HG02840 (cell line): ENCODE measurements at regions not wholly inside any gene's neighbourhood (a gene's known extent, or its start where the extent isn't known, plus 50 kb on each side); places are given as distances from the start of the nearest gene placed in this dataset.

Source experiments
- ATAC-seq: cut with Tn5 transposase; IDR thresholded peaks from one replicate; pipeline ENCODE4 v1.9.1; 2021; ENCODE audit warnings: mild to moderate bottlenecking, moderate library complexity, moderate number of reproducible peaks; ENCODE audit not compliant: unreplicated experiment, low FRiP score

DNA sequence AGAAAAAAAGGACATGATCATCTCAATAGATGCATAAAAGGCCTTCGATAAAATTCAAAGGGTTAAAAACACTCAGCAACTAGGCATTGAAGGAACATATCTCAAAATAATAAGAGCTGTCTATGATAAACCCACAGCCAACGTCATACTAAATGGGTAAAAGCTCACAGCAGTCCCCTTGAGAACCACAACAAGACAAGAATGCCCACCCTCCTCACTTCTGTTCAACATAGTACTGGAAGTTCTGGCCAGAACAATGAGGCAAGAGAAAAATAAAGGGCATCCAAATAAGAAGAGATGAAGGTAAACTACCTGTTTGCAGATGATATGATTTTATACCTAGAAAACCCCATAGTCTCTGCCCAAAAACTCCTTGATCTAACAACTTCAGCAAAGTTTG is 619.7 kb upstream of the LMCD1 start:
- no peak for ATAC-seq

DNA sequence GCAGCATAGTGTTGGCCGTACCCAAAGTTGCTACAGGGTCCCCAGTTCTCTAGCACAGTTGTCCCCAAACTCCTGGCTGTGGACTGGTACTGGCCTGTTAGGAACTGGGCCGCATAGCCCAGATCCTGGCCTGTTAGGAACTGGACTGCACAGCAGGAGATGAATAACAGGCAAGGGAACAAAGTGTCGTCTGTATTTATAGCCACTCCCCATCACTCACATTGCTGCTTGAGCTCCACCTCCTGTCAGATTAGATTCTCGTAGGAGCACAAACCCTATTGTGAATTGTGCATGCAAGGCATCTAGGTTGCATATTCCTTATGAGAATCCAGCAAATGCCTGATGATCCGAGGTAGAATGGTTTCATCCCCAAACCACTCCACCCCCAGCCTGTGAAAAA is 604.0 kb upstream of the LMCD1 start:
- no peak for ATAC-seq

DNA sequence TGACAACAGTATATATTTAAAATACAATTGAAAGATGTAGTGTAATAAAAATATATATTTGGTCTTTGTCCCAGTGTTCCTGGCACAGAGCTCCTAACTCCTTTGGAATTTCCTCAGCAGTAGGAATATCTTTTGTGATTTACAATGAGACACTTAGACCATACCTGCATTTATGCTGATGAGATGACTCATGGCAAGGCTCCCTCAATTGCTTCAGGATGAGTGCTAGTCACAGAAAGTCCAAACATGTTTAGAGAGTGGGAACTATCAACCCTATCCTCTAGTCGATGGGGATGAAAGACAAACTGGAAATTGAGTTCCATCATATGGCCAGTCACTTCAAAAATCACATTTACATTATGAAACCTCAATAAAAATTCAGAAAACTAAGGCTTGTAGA is 588.3 kb upstream of the LMCD1 start:
- no peak for ATAC-seq

DNA sequence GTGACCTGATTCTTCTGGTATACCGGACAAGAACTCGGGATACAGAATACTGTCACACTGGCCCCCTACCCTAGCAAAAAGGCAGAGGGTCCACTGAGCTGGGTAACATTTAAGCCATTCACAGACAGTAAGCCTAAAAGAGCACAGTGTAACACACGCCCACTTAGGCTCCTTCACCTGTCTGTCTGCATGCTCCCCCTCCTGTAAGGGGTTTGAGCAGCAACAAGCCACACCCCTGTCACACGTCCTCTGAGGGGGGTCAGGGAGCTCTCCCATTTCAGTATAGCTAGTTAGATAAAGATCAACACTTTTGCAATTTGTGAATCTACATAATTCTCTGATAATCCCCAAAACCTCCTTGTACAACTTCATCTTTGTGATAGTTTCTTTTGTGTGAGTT is 586.3 kb upstream of the LMCD1 start:
- no peak for ATAC-seq

DNA sequence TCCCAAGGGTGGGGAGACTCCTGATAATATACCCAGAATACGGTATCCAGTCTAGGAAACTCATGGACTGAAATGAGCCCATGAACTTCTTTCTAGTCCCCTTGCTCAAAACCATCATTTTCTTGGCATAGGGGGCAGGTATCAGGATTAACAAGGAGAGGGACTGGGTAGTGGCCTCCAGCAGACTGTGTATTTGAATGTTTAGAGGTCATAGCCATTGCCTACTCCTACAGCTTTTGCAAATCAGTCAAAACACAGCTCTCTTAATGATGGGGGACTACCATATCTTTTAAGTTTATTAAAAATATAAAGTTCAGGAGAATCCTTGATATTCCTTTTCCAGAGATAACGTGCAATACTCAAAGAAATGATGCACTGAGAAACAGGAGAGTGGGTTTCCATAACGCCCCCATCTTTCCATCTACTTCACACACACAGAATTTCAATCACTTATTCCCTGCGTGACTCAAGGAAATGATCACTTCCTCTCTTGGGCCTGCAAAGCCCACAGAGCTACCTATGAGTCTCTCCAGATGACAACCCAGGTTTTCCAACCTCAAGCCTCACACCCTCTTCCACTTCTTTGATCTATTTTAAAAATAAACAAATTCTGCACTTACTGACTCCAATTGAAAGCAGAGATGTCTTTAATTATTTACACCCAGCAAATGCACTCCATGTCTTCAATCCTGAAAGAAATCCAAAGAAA is 584.0 kb upstream of the LMCD1 start:
- ATAC-seq = no peak

DNA sequence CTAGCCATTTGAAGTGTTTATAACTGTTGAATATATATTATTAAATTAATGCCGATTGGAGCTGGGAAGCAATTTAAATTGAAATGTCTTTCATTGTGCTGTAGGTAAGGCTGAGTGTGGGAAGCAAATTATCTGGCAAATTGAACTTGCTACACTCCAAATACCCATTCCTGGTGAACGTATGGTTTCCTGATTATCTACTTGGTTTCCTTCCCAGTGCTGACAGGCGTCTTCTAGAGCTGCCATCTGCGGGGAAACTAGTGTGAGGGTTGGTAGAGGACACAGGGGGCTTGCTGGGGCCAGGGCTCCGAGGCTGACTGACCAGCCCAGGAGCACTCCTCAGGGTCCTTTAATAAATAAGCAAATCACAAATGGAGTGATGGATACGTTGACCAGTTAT is 581.4 kb upstream of the LMCD1 start:
- no peak for ATAC-seq

DNA sequence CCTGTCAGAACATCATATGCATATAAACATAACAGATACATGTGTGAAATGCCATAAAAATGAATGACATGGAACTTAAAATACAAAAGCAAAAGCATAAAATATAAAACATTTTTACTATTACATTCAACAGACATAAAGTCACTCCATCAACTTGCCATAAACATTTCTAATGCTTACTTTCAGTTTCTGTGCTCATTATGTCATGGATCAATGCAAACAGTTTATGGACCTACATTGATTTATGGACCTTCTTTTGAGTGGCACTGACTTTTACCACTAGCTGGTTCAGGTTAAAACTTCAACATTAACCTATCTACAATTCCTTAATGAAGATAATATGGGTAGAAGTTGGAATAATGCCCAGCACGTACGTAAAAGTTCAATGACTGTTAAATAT is 577.4 kb upstream of the LMCD1 start:
- ATAC-seq = no peak

DNA sequence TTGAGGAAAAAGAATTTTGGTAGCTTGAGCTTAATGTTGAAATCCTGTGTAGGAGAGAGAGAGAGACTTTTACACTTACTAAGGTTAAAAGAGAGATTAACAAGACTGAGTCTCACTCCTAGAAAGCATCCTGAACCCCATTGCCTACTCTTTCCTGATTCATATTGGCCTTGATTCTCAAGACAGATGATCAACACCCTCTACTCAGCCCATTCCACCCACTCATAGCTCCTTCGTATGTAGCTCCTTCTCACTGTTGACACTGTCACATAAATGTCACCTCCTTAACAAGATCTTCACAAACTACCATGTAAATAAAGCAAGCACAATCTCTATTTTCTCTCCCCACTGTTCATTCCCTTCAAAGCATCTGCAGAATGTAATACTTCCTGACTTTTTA is 574.6 kb upstream of the LMCD1 start:
- ATAC-seq = no peak

DNA sequence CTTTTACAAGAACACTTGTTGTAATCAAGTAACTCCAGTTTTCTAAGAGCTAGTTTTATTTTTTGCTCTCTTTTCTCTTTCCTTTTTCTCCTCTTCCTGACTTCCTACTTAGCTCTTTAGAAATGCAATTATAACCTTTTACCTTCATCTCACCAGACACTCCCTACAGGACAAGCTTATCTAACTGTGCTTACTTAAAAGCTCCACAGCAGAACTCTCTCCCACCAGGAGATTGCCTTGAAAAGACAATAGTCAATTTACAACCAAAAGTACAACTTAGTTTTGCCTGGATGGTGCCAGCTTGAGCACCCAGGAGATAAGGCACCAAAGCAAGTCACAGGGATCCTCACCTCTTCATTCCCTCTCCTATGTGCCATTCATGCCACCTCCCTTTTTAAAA is 573.8 kb upstream of the LMCD1 start:
- ATAC-seq = no peak

DNA sequence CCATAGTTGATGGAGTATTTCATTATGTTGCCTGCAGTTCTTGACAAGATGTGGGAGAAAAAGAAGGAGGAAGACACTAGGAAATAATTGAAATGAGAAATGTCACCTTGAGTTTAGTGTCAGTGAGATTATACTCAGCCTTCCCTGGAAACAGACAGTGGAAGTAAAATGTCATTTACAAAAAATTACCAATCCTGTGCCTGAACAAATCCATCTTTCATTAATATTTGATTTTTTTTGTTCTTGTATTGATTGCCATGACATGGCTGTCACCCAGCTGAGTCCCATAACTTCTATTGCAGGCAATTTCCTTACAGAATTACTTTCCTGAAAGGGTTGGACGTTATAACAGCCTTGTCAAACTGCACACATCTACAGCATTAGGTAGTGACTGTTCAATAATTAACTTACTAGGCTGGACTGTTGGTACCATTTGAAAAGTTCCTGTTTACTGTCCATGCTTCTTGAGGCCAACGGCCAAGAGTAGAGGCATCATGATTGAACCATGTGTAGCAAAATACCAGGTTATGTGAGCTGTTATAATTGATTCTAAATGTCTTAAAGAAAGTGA is 572.2 kb upstream of the LMCD1 start:
- ATAC-seq = no peak

DNA sequence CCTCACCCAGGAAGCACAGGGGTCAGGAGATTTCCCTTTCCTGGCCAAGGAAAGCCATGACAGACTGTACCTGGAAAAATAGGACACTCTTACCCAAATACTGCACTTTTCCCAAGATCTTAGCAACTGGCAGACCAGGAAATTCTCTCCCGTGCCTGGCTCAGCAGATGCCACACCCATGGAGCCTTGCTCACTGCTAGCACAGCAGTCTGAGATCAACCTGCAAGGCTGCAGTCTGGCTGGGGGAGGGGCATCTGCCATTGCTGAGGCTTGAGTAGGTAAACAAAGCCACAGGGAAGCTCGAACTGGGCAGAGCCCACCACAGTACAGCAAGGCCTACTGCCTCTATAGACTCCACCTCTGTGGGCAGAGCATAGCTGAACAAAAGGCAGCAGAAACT is 567.3 kb upstream of the LMCD1 start:
- ATAC-seq = no peak

DNA sequence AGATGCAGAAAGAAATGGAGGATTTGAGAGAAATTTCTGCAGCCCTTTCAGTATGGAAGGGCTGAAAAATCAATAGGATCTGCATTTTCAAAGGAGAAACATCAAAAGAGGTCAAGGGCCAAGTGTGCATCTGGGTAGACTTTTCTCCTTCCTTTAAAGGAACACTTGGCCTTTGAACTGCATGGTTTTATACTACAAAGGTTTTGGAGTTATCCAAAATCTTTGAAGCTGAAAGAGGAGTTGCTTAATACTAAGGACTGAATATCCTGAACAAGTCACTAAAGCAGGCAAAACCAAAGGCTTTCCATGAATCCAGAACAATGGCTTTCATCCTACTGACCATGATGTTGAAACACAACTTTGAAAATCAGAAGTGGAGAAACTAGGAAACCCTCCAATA is 553.7 kb upstream of the LMCD1 start:
- no peak for ATAC-seq

DNA sequence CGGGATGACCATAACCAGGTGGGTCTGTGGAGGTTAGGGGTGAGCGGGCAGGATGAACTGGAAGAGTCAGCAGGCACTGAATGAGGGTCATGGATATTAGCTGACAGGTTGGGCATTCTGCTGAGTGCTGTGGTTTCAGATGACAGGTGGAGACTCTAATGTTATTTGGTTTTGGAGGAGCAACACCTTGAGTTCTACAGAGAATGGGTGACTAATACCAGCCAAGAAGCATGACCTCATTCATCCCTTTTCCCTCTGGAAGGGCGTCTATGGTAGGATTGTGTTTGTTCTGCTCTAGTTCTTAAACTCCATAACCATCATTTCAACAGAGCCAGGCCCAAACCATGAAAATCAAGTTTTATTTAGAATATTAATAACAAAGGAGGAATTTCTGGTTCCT is 550.7 kb upstream of the LMCD1 start:
- ATAC-seq = no peak

DNA sequence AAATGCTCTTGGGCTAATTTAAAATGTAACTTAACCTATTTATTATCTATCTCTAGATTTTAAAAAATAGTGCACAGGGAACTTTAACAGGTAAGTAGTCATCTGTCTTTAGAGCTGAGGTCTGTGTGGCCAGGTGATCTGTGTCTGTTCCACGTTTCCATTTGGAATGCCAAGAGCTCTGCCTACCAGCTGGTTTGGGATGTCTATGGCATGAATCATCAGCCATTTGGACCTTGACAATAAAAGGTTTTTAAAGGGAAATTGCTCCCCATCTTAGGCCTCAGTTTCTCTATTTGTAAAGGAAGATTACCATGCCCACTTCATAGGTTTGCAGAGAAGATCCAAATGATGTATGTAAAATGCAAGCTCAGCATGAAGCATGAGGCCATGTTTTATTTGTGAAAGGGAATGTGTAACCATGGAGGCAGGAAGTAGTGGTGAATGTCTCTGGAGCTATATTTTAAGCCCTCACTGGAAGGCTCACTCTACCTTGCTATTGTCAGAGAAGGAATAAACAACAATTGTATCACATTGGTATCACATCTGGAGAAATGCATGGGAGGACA is 548.1 kb upstream of the LMCD1 start:
- ATAC-seq = no peak

DNA sequence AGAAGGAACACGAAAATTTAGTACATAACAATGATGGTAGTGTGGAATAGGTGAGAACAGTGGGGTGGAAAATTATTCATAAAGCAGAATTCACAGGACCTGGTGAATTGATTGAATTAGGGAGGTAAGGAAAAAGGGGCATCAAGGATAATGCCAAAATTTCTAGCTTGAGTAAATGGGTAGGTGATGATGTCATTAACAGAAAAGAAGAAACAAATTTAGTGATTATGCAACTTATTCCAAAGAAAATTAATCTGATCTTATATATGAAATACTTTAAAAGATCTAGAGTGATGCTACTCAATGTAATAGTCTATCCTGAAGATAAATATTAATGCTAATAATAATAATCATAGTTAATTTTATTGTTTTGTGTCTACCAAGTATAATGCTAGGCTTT is 544.6 kb upstream of the LMCD1 start:
- ATAC-seq = no peak

DNA sequence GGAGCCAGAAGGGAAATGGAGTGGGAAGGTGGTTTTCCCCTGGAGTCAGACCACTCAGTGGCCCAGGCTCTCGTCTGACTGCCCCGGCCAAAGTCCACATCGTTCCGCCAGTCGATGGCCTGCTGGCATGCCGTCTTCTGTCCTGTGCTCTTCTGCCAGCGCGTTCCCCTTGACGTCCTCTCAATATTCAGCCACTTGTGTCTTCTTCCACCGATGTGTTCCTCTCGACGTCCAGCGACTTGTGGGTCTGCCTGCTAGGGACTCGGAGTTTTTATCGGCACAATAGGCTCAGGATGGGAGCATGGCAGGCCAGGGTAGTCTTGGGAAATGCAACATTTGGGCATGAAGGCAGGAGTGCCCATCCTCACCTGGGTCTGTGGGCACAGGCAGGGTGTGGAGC is 542.5 kb upstream of the LMCD1 start:
- no peak for ATAC-seq

DNA sequence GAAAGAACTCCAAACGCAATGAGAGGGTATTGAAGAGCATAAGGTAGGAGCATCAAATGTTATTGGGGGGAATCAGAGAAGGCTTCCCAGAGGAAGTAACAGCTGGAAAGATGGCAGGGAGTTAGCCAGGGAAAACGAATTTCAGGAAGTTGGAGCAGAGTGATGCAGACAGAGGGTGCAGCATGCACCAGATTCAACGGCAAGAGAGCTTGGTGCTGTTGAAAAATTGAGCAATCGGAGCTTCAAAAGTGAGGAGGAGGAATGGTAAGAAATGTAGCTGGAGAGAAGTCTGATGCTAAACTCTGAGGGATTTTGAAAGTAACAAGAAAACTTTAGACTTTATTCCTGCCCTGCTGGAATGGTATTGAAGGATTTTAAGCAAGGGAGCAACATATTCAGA is 541.0 kb upstream of the LMCD1 start:
- ATAC-seq = no peak

DNA sequence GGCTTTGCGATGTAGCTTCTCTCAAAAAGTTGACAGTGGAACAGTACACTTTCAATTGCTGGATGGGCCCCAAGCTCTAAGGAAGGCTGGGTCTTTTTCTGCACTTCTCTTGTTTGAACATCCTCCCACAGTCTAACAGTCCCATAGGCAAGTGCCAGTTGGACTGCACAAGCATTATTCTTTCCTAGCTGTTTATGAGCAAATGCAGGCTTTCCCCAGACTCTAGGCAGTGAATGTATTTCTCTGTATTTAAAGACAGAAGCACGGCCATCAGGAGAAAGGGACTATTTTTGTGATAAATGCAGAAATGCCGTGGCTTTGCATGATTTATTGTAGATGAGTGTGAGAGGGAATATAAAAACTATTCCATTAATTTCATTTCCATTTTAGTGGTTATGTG is 539.3 kb upstream of the LMCD1 start:
- no peak for ATAC-seq

DNA sequence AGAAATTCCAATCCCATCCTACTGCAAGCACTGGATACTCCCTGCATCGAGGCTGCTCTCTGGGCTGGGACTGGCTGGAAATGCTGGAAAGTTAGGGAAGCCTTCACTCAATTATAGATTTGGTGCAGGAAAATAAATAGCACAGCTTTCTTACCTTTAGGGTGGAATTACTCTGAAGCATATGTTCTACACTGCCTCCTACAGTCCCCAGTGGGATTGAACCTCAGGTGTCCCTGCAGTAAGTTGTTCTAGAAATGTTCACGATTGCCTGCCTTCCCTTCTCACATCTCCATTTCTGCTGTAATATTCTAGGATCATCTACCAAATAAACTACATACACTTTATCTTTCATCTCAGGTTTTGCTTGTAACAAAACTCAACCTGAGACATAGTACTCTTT is 536.7 kb upstream of the LMCD1 start:
- no peak for ATAC-seq

DNA sequence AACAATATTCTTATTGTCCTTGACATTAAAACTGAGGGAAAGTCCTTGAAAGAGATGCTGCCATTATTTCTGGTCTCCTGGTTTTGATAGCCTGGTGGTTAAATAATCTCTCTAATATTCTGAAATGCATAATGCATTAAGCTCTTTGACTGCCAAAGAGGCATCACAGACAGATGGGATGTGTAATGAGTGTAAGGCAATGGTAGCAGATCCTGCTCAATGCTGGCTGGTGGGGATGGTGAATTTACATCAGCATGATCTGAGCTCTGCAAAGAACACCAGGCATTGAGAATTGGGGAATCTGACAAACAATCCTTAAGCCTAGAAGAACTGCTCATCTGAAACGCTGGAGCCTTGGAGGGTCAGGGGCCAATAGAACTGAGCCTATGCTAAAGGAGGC is 528.6 kb upstream of the LMCD1 start:
- no peak for ATAC-seq

DNA sequence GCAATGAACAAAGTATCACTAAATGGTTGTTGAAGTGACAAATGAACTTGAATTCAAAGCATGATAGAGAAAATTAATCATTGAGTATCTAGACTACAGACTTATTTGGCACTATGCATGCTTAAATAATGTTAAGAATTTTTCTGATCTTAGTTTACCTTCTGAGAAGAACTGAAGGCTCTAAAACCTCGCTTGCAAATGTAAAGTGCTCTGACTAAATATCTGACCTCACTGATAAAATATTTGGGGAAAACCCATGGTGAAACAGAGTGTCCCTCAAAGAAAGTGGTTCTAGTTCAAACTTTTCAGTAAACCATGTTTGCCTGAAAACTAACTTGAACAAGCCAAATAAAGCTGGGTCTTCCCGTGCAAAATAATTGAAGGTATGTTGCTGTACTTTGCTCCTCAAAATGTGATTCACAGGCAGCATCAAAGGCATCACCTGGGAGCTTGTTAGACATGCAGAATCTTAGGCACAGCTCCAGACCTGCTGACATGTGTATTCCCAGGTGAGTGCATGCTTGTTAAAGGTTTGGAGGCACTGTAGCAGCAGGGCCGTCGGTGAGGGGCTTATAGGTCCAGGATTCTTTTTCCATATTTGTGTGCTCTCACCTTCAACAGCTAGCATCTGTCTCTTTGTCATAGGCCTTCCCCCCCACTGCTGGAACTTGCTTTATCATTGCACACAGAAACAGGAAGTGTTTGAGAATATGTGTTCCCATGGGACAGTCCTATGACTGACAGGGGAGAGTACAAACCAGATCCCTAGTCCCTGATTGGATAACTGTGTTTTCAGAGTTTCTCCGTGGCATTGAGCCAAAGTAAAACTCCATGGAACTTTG is 524.2 kb upstream of the LMCD1 start:
- no peak for ATAC-seq

DNA sequence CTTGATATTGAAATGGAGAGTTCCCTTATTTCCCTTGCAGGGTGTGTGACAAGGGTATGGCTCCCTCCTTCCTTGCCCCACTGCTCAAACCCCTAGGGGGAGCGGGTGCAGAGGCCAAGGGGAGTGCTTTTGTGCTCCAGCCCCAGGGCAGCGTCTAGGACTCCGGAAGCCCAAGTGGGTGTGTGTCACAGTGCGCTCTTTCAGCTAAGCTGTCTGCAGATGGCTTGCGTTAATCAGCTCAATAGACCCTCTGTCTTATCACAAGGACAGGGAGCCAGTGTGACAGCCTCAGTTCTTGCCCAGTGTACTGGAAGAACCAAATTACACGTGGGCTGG is 523.6 kb upstream of the LMCD1 start:
- no peak for ATAC-seq
